IMR-90 (cell line): ENCODE measurements at regions not wholly inside any gene's neighbourhood (a gene's known extent, or its start where the extent isn't known, plus 50 kb on each side); places are given as distances from the start of the nearest gene placed in this dataset.

Source experiments
- ATAC-seq: fragments of 200-7000 bp; cut with Tn5 transposase; 2 replicates; pipeline ENCODE4 v1.9.1; 2020; ENCODE audit warnings: low read depth, mild to moderate bottlenecking, moderate library complexity
- BruUV-seq: library from RNA; stranded (reverse); fragments of 400-500 nt; replicated peaks from 2 replicates; lab custom pipeline; 2021; lab: Mats Ljungman, UMichigan
- CTCF ChIA-PET: fragments of 300-600 bp; formaldehyde crosslinking; extraction: SDS; loops from one replicate; lab custom pipeline; 2021; ENCODE audit warnings: antibody characterized with exemption; lab: Yijun Ruan, JAX
- POLR2A ChIA-PET: fragments of 300-600 bp; sonication (Branson Sonifier 250); formaldehyde crosslinking; loops from one replicate; lab custom pipeline; 2022; ENCODE audit warnings: antibody characterized with exemption; ENCODE audit not compliant: unreplicated experiment; lab: Charles Lee
- DNase-seq: peaks from one replicate; pipeline ENCODE4 v3.0.0; 2013
- H2AFZ ChIP-seq: replicated peaks from 2 replicates; pipeline ENCODE3; 2013; ENCODE audit warnings: low read length, mild to moderate bottlenecking; ENCODE audit not compliant: poor library complexity
- H2AK5ac ChIP-seq: 2 replicates; pipeline ENCODE4 v1.6.1; 2013; ENCODE audit warnings: low read depth, low read length, inconsistent platforms
- H2AK9ac ChIP-seq: replicated peaks from 2 replicates; pipeline ENCODE3; 2013; ENCODE audit warnings: mild to moderate bottlenecking, low read depth, low read length, moderate library complexity; ENCODE audit not compliant: poor library complexity
- H2BK120ac ChIP-seq: 2 replicates; pipeline ENCODE4 v1.6.1; 2013; ENCODE audit warnings: low read depth, low read length, inconsistent platforms
- H2BK15ac ChIP-seq: 3 replicates; pipeline ENCODE4 v1.6.1; 2013; ENCODE audit warnings: low read depth, low read length, inconsistent platforms
- H2BK20ac ChIP-seq: 2 replicates; pipeline ENCODE4 v1.6.1; 2013; ENCODE audit warnings: low read depth, mild to moderate bottlenecking, inconsistent platforms, low read length, moderate library complexity
- H2BK5ac ChIP-seq: 2 replicates; pipeline ENCODE4 v1.6.1; 2013; ENCODE audit warnings: mild to moderate bottlenecking, low read depth, low read length, inconsistent platforms; ENCODE audit not compliant: poor library complexity, severe bottlenecking
- H3K14ac ChIP-seq: replicated peaks from 2 replicates; pipeline ENCODE4 v1.6.1; 2013; ENCODE audit warnings: low read depth, low read length, inconsistent platforms
- H3K18ac ChIP-seq: 2 replicates; pipeline ENCODE4 v1.6.1; 2013; ENCODE audit warnings: low read depth, low read length, control low read depth
- H3K23ac ChIP-seq: 2 replicates; pipeline ENCODE4 v1.6.1; 2013; ENCODE audit warnings: low read depth, low read length, inconsistent platforms
- H3K27ac ChIP-seq: 2 replicates; pipeline ENCODE4 v1.5.1; 2013; ENCODE audit warnings: mild to moderate bottlenecking, control low read depth, low read length; ENCODE audit not compliant: insufficient read depth
- H3K27me3 ChIP-seq: 2 replicates; pipeline ENCODE4 v1.6.1; 2013; ENCODE audit warnings: low read length; ENCODE audit not compliant: control insufficient read depth, insufficient read depth
- H3K36me3 ChIP-seq: 2 replicates; pipeline ENCODE4 v1.6.1; 2013; ENCODE audit warnings: low read length, mixed read lengths; ENCODE audit not compliant: control insufficient read depth, insufficient read depth
- H3K4ac ChIP-seq: 2 replicates; pipeline ENCODE4 v1.6.1; 2013; ENCODE audit warnings: low read depth, low read length, inconsistent platforms
- H3K4me1 ChIP-seq: 2 replicates; pipeline ENCODE4 v1.6.1; 2013; ENCODE audit warnings: low read length, mixed read lengths; ENCODE audit not compliant: control insufficient read depth, insufficient read depth
- H3K4me2 ChIP-seq: 2 replicates; pipeline ENCODE4 v1.6.1; 2013; ENCODE audit warnings: low read depth, mild to moderate bottlenecking, control low read depth, low read length, moderate library complexity
- H3K4me3 ChIP-seq: 2 replicates; pipeline ENCODE4 v1.5.1; 2013; ENCODE audit warnings: low read depth, mild to moderate bottlenecking, control low read depth, low read length, moderate library complexity; ENCODE audit not compliant: insufficient read depth
- H3K56ac ChIP-seq: 2 replicates; pipeline ENCODE4 v1.6.1; 2013; ENCODE audit warnings: low read length, inconsistent platforms; ENCODE audit not compliant: insufficient read depth; ENCODE audit errors: extremely low read depth
- H3K79me1 ChIP-seq, 2 experiments: 2 replicates each; pipeline ENCODE4 v1.6.1; 2013; ENCODE audit warnings: low read length in 2 of 2, inconsistent platforms in 1 of 2, low read depth in 1 of 2
- H3K9ac ChIP-seq: 2 replicates; pipeline ENCODE4 v1.6.1; 2013; ENCODE audit warnings: low read depth, low read length, control low read depth
- H3K9me1 ChIP-seq: 2 replicates; pipeline ENCODE4 v1.6.1; 2013; ENCODE audit warnings: low read length, inconsistent platforms; ENCODE audit not compliant: insufficient read depth
- H3K9me3 ChIP-seq: 2 replicates; pipeline ENCODE4 v1.6.1; 2013; ENCODE audit warnings: low read length; ENCODE audit not compliant: control insufficient read depth, insufficient read depth
- H4K20me1 ChIP-seq: 2 replicates; pipeline ENCODE4 v1.6.1; 2013; ENCODE audit warnings: low read length, inconsistent platforms; ENCODE audit not compliant: insufficient read depth
- H4K5ac ChIP-seq: 2 replicates; pipeline ENCODE4 v1.6.1; 2013; ENCODE audit warnings: mild to moderate bottlenecking, low read depth, low read length, control low read depth
- H4K8ac ChIP-seq, 2 experiments: 2 replicates each; pipeline ENCODE4 v1.6.1; 2013; ENCODE audit warnings: low read depth in 2 of 2, low read length in 2 of 2, control low read depth in 1 of 2, inconsistent platforms in 1 of 2
- H4K91ac ChIP-seq: 2 replicates; pipeline ENCODE4 v1.6.1; 2013; ENCODE audit warnings: low read depth, low read length, inconsistent platforms; ENCODE audit not compliant: insufficient read depth
- MXI1 ChIP-seq: IDR thresholded peaks from 2 replicates; pipeline ENCODE4 v1.6.1; 2012; ENCODE audit warnings: low read depth, mild to moderate bottlenecking, low read length, moderate library complexity, borderline replicate concordance
- RAD21 ChIP-seq: IDR thresholded peaks from 2 replicates; pipeline ENCODE4 v1.6.1; 2012; ENCODE audit warnings: low read length, improper control_type of control experiment
- SMC3 ChIP-seq: fragments of 150-350 bp; IDR thresholded peaks from 2 replicates; pipeline ENCODE4 v1.6.1; 2016; ENCODE audit warnings: low read depth, mild to moderate bottlenecking, antibody characterized with exemption, low read length, moderate library complexity
- USF2 ChIP-seq: fragments of 150-350 bp; IDR thresholded peaks from 2 replicates; pipeline ENCODE4 v1.6.1; 2017; ENCODE audit warnings: mild to moderate bottlenecking, antibody characterized with exemption, low read length, low read depth
- WGBS, 2 experiments: methylation state at CpG; one replicate each; pipeline versions ENCODE4 v1.1.5 to v1.1.7; 2013; ENCODE audit warnings: missing lambda C conversion rate in 2 of 2; ENCODE audit not compliant: insufficient read length in 1 of 2; ENCODE audit errors: extremely low coverage in 2 of 2; 5-methylcytosine and 5-hydroxymethylcytosine counted together
- dilution Hi-C: fragments of 300-500 bp; cut with HindIII; formaldehyde crosslinking; loops from one replicate; pipeline ENCODE4 v1.14.3; 2018; ENCODE audit warnings: low sequenced_read_pairs; ENCODE audit not compliant: unreplicated experiment
- in situ Hi-C: fragments of 300-500 bp; cut with MboI; formaldehyde crosslinking; loops from 3 replicates; pipeline ENCODE4 v1.14.3; 2019; ENCODE audit warnings: low sequenced_read_pairs, inconsistent platforms, mixed read lengths
- intact Hi-C: fragments of 100-400 bp; cut with micrococcal nuclease; formaldehyde crosslinking; loops from 2 replicates; pipeline ENCODE4 v1.10.0; 2022

- in situ Hi-C loops (no loop called here), intact Hi-C loops (no loop called here), dilution Hi-C loops (no loop called here)
- Histone ChIP-seq H2AFZ (no peak overlapping the region), H2AK5ac (no peak overlapping the region), H3K27ac (no peak overlapping the region), H3K14ac (no peak overlapping the region), H2BK15ac (no peak overlapping the region), H3K18ac (no peak overlapping the region), H4K8ac (no peak overlapping the region), H3K27me3 (peaks cover 2% of the 10 kb centered on the region; the same call in 1 of the 2 replicates), H3K4me3 (no peak overlapping the region), H3K4me2 (no peak overlapping the region), H2BK5ac (no peak overlapping the region), H3K36me3 (no peaks in the 10 kb centered on the region), H4K91ac (no peak overlapping the region), H4K20me1 (no peaks in the 10 kb centered on the region), H3K4me1 (no peaks in the 10 kb centered on the region), H3K9ac (no peak overlapping the region), H3K79me1 (no peaks in the 10 kb centered on the region), H3K4ac (no peak overlapping the region), H4K5ac (no peak overlapping the region), H3K23ac (no peak overlapping the region), H3K9me1 (no peaks in the 10 kb centered on the region), H2BK20ac (no peak overlapping the region), H2BK120ac (no peak overlapping the region), H3K56ac (no peak overlapping the region), H3K9me3 (no peaks in the 10 kb centered on the region), H2AK9ac (no peak overlapping the region)
- no peak for ATAC-seq
- no peak for DNase-seq
- POLR2A ChIA-PET: no interaction called here
- no CpG with 5 or more reads among the region's 6 CpGs for WGBS, 2 experiments
- CTCF ChIA-PET: no interaction called here
- no peak for TF ChIP-seq SMC3
- no peak for TF ChIP-seq MXI1
- no peak for TF ChIP-seq USF2
- TF ChIP-seq RAD21: no peak
- BruUV-seq: no TSS peak
These were observed 147.9 kb upstream of the POU3F1 start for GRCh38 chr1:38194472-38194871.
